ENCODE measurements at regions not wholly inside any gene's neighbourhood (a gene's known extent, or its start where the extent isn't known, plus 50 kb on each side); places are given as distances from the start of the nearest gene placed in this dataset.

GRCh38 chr6:41492261-41492891 lies 53.8 kb upstream of the FOXP4 start:
- in situ Hi-C loops (cut with MboI; ENCODE audit: low sequenced_read_pairs), result no loop called here
- H3K18ac ChIP-seq (ENCODE audit: low read depth, low read length), result no peak overlapping the region

More at GRCh38 chr6:41492261-41492891, 53.8 kb upstream of the FOXP4 start:
- ATAC-seq (ENCODE audit: low read depth), result no peak
- Histone ChIP-seq H4K91ac (ENCODE audit: insufficient read depth, low read depth, low read length) (no peak overlapping the region), H4K5ac (ENCODE audit: low read depth, low read length) (no peak overlapping the region), H3K4me1 (ENCODE audit: control insufficient read depth, insufficient read depth, low read length) (peaks cover 15% of the 10 kb centered on the region), H4K8ac (ENCODE audit: low read depth in 2 of 2, low read length in 2 of 2) (no peak overlapping the region), H2BK15ac (ENCODE audit: low read depth, low read length) (no peak overlapping the region), H3K36me3 (ENCODE audit: control insufficient read depth, insufficient read depth, low read length) (no peaks in the 10 kb centered on the region), H3K4me3 (ENCODE audit: insufficient read depth, low read depth, low read length) (no peak overlapping the region), H3K27me3 (ENCODE audit: control insufficient read depth, insufficient read depth, low read length) (peaks cover 42% of the 10 kb centered on the region), H3K79me1 (ENCODE audit: low read depth in 1 of 2, low read length in 2 of 2) (no peaks in the 10 kb centered on the region), H2AK5ac (ENCODE audit: low read depth, low read length) (no peak overlapping the region), H3K9me1 (ENCODE audit: insufficient read depth, low read length) (peaks cover 3% of the 10 kb centered on the region; the same call in 1 of the 2 replicates), H3K14ac (replicated peaks; ENCODE audit: low read depth, low read length) (no peak overlapping the region), H3K9me3 (ENCODE audit: control insufficient read depth, insufficient read depth, low read length) (no peaks in the 10 kb centered on the region), H2BK120ac (ENCODE audit: low read depth, low read length) (no peak overlapping the region), H3K23ac (ENCODE audit: low read depth, low read length) (no peak overlapping the region), H3K27ac (ENCODE audit: insufficient read depth, low read length) (no peak overlapping the region), H3K4me2 (ENCODE audit: low read depth, low read length) (no peak overlapping the region), H2AFZ (replicated peaks; ENCODE audit: low read length, poor library complexity) (peak overlapping the region; percentile 59), H3K4ac (ENCODE audit: low read depth, low read length) (no peak overlapping the region), H4K20me1 (ENCODE audit: insufficient read depth, low read length) (no peaks in the 10 kb centered on the region), H3K9ac (ENCODE audit: low read depth, low read length) (no peak overlapping the region), H2AK9ac (replicated peaks; ENCODE audit: low read depth, low read length, poor library complexity) (no peak overlapping the region), H3K56ac (ENCODE audit: extremely low read depth, insufficient read depth, low read length) (no peak overlapping the region), H2BK20ac (ENCODE audit: low read depth, low read length) (no peak overlapping the region), H2BK5ac (ENCODE audit: low read depth, low read length, poor library complexity, severe bottlenecking) (no peak overlapping the region)
- intact Hi-C loops (cut with micrococcal nuclease), result no loop called here
- ChIA-PET CTCF (no interaction called here), POLR2A (ENCODE audit: unreplicated experiment) (no interaction called here)
- no CpG with 5 or more reads among the region's 16 CpGs for WGBS, 2 experiments (ENCODE audit: extremely low coverage in 2 of 2, insufficient read length in 1 of 2)
- BruUV-seq (replicated peaks), result no TSS peak
- dilution Hi-C loops (cut with HindIII; ENCODE audit: low sequenced_read_pairs, unreplicated experiment), result no loop called here
- DNase-seq, result no peak
- TF ChIP-seq POLR2A (IDR thresholded peaks at IDR 0.05; ENCODE audit: low read depth, low read length) (no peak), NFE2L2 (IDR thresholded peaks at IDR 0.05; ENCODE audit: low read depth, low read length) (no peak), CEBPB (IDR thresholded peaks at IDR 0.05; ENCODE audit: low read depth, low read length) (no peak), BHLHE40 (IDR thresholded peaks at IDR 0.05; ENCODE audit: low read depth, low read length) (no peak), MAZ (IDR thresholded peaks at IDR 0.05; ENCODE audit: borderline replicate concordance, low read depth, low read length) (no peak), CHD1 (IDR thresholded peaks at IDR 0.05; ENCODE audit: low read depth, low read length) (no peak), RFX5 (IDR thresholded peaks at IDR 0.05; ENCODE audit: low read depth, low read length) (no peak)
- TF ChIP-seq, protein P1, sequence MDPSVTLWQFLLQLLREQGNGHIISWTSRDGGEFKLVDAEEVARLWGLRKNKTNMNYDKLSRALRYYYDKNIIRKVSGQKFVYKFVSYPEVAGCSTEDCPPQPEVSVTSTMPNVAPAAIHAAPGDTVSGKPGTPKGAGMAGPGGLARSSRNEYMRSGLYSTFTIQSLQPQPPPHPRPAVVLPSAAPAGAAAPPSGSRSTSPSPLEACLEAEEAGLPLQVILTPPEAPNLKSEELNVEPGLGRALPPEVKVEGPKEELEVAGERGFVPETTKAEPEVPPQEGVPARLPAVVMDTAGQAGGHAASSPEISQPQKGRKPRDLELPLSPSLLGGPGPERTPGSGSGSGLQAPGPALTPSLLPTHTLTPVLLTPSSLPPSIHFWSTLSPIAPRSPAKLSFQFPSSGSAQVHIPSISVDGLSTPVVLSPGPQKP (IDR thresholded peaks at IDR 0.05; ENCODE audit: borderline replicate concordance, low read depth, low read length), result no peak

Measured in IMR-90 (cell line).